ENCODE measurements at regions not wholly inside any gene's neighbourhood (a gene's known extent, or its start where the extent isn't known, plus 50 kb on each side); places are given as distances from the start of the nearest gene placed in this dataset.

DNA sequence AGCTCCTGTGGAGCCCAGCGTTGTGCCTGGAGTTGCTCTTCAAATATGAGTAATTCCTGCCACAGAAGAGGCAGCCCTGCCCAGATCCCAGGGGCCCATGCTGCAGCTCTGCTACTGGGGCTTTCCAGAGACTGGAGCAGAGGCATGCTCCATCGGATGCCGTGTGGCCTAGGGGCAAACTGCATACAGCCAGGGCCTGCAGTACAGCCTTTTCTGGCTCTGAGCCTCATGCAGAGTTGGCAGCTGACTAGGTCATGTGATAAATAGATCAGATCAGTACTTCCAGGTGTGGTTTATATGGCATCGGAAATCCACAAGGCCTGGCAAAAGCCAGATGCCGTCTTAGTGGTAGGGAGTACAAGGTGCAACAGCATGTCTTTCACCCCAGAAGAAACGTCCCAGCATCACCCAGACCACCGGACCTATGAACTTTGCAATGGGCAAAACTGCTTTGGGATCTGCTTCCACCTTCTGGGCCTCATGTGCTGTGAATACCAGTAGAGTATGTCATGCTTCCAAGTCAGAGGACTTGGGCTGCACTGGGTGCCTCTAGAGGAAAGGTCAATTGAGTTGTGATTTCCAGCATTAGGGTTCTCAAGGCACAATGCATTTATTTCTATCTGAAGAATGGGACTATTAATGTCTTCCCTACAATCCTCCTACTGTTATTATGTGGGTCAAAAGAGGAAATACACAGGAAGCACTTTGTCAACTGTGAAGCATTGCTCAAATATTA, 250.7 kb upstream of the ZNF32 start:
- H3K4me1 Mint-ChIP-seq: no peaks in the 10 kb centered on the region
- H3K27ac Mint-ChIP-seq: no peak overlapping the region
- no peaks in the 10 kb centered on the region for H3K9me3 Mint-ChIP-seq
- TF ChIP-seq, protein P1, sequence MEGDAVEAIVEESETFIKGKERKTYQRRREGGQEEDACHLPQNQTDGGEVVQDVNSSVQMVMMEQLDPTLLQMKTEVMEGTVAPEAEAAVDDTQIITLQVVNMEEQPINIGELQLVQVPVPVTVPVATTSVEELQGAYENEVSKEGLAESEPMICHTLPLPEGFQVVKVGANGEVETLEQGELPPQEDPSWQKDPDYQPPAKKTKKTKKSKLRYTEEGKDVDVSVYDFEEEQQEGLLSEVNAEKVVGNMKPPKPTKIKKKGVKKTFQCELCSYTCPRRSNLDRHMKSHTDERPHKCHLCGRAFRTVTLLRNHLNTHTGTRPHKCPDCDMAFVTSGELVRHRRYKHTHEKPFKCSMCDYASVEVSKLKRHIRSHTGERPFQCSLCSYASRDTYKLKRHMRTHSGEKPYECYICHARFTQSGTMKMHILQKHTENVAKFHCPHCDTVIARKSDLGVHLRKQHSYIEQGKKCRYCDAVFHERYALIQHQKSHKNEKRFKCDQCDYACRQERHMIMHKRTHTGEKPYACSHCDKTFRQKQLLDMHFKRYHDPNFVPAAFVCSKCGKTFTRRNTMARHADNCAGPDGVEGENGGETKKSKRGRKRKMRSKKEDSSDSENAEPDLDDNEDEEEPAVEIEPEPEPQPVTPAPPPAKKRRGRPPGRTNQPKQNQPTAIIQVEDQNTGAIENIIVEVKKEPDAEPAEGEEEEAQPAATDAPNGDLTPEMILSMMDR (IDR thresholded peaks at IDR 0.05): no peak
- Histone ChIP-seq H3K36me3 (ENCODE audit: control insufficient read depth, insufficient read depth, low read length) (no peaks in the 10 kb centered on the region), H3K9me3 (ENCODE audit: control insufficient read depth, insufficient read depth, low read length) (no peaks in the 10 kb centered on the region), H3K27ac (ENCODE audit: low read length) (no peak overlapping the region), H3K4me1 (ENCODE audit: control insufficient read depth, insufficient read depth, low read length) (no peaks in the 10 kb centered on the region), H3K27me3 (ENCODE audit: control insufficient read depth, insufficient read depth, low read length) (peaks cover 6% of the 10 kb centered on the region), H3K4me3 (ENCODE audit: low read length) (no peak overlapping the region)
- DNase-seq (no peak), ATAC-seq (no peak)
- no peak overlapping the region for H3K4me3 Mint-ChIP-seq
- intact Hi-C loops (cut with micrococcal nuclease): no loop called here
- 42% methylated on average over 7 of the region's 7 CpGs for WGBS (ENCODE audit: insufficient coverage)
- no peaks in the 10 kb centered on the region for H3K36me3 Mint-ChIP-seq
- H3K27me3 Mint-ChIP-seq (ENCODE audit: low read depth in 2 of 2): peaks cover 9 to 42% of the 10 kb centered on the region in 2 donors

DNA sequence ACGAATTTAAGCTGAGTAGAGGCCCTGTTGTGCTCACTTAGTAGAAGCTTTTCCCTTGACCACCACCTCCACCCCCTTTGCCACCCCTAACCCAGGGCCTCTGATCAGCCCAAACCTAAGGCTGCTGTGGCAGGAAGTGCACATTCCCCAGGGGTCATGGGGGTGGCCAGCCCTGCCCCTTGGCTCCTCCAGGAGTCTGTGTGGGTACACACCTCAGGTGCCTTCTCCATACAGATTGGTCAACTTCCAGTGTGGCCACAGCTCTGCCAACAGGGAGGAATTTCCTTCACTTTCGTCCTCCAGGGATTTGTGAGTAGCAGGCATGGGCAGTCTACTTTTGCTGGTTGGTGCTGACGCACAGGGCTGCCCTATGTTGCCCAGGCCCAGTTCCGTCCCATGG, 249.9 kb upstream of the ZNF32 start:
- no peaks in the 10 kb centered on the region for H3K9me3 Mint-ChIP-seq
- H3K27me3 Mint-ChIP-seq (ENCODE audit: low read depth in 2 of 2): peaks cover 10 to 38% of the 10 kb centered on the region in 2 donors
- no peaks in the 10 kb centered on the region for H3K36me3 ChIP-seq (ENCODE audit: control insufficient read depth, insufficient read depth, low read length)
- no peaks in the 10 kb centered on the region for H3K36me3 Mint-ChIP-seq
- 95% methylated on average over 4 of the region's 4 CpGs for WGBS (ENCODE audit: insufficient coverage)
- H3K27me3 ChIP-seq (ENCODE audit: control insufficient read depth, insufficient read depth, low read length): peaks cover 2% of the 10 kb centered on the region
- no peak overlapping the region for H3K27ac Mint-ChIP-seq
- ATAC-seq (no peak), DNase-seq (no peak)
- intact Hi-C loops (cut with micrococcal nuclease): no loop called here
- TF ChIP-seq, protein P1 (IDR thresholded peaks at IDR 0.05): no peak
- no peaks in the 10 kb centered on the region for H3K4me1 ChIP-seq (ENCODE audit: control insufficient read depth, insufficient read depth, low read length)
- H3K4me3 Mint-ChIP-seq: no peak overlapping the region
- no peaks in the 10 kb centered on the region for H3K4me1 Mint-ChIP-seq
- no peak overlapping the region for H3K4me3 ChIP-seq (ENCODE audit: low read length)
- no peak overlapping the region for H3K27ac ChIP-seq (ENCODE audit: low read length)
- H3K9me3 ChIP-seq (ENCODE audit: control insufficient read depth, insufficient read depth, low read length): no peaks in the 10 kb centered on the region

DNA sequence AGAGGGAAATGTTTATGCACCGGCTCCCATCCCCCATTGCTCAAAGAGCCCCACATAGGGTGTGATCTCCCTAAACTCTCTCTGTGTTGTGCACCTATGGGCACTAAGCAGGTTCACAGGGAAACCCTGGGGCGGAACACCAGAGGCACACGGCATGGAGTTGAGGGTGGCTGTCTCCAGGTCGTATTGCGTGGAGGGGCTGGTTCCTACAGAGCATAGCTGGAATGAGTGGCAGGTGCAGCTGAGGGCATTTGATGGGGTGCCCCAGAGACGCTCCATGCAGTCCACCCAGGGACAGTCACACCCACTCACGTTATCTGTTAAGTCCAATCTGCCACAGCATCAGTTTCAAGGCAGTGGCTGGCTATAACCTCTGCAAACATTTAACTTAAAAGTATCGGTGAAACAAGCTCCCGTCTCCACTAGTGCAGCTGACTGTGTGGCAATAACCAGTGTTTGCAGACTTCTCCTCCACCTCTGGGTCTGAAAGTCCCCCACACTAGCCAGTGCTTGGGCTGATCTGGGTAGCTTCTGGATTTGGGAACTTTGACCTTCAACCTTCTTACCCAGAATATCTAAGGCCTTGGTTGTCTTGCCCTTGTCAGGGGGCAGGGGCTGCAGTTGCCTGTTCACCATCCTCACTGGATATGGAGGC, 249.2 kb upstream of the ZNF32 start:
- no peak overlapping the region for H3K27ac ChIP-seq (ENCODE audit: low read length)
- ATAC-seq: no peak
- no peak overlapping the region for H3K4me3 Mint-ChIP-seq
- H3K36me3 Mint-ChIP-seq: no peaks in the 10 kb centered on the region
- H3K27ac Mint-ChIP-seq: no peak overlapping the region
- TF ChIP-seq, protein P1 (IDR thresholded peaks at IDR 0.05): no peak
- intact Hi-C loops (cut with micrococcal nuclease): no loop called here
- no peaks in the 10 kb centered on the region for H3K4me1 Mint-ChIP-seq
- peaks cover 2% of the 10 kb centered on the region for H3K27me3 ChIP-seq (ENCODE audit: control insufficient read depth, insufficient read depth, low read length)
- WGBS (ENCODE audit: insufficient coverage): 88% methylated on average over 8 of the region's 9 CpGs
- no peaks in the 10 kb centered on the region for H3K9me3 Mint-ChIP-seq
- no peak for DNase-seq
- no peaks in the 10 kb centered on the region for H3K36me3 ChIP-seq (ENCODE audit: control insufficient read depth, insufficient read depth, low read length)
- no peaks in the 10 kb centered on the region for H3K4me1 ChIP-seq (ENCODE audit: control insufficient read depth, insufficient read depth, low read length)
- no peaks in the 10 kb centered on the region for H3K9me3 ChIP-seq (ENCODE audit: control insufficient read depth, insufficient read depth, low read length)
- H3K4me3 ChIP-seq (ENCODE audit: low read length): no peak overlapping the region
- peaks cover 5 to 31% of the 10 kb centered on the region in 2 donors for H3K27me3 Mint-ChIP-seq (ENCODE audit: low read depth in 2 of 2)
